ENCODE measurements at regions not wholly inside any gene's neighbourhood (a gene's known extent, or its start where the extent isn't known, plus 50 kb on each side); places are given as distances from the start of the nearest gene placed in this dataset.

GRCh38 chr7:67771846-67772605 lies 775.4 kb downstream of the TYW1 start:
- no peak for FAIRE-seq
- no peak for TF ChIP-seq POLR2A (IDR thresholded peaks at IDR 0.05; ENCODE audit: low read depth, low read length)
- no peak for DNase-seq (ENCODE audit: insufficient read length, low spot score)

GRCh38 chr7:67773081-67773480 lies 776.4 kb downstream of the TYW1 start:
- no peak for TF ChIP-seq POLR2A (IDR thresholded peaks at IDR 0.05; ENCODE audit: low read depth, low read length)
- DNase-seq (ENCODE audit: insufficient read length, low spot score) (no peak), FAIRE-seq (no peak)

DNA sequence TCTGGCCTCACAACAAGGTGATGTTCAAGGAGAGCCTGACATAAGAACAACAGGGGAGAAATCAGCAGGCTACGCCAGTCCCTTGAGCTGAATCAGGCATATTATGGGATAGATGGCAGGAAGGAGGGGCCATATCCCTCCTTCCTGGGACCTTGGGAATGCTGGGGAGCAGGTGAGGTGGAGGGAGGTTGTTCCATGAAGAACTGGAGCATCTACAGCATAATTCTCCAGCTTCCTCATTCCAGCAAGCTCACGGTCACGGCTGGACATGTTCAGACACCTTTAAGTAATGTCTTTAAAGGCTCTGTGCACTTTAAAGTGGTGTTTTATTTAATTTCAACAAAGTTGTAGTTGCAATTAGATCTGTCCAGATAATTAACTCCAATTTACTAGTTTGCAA lies 780.5 kb downstream of the TYW1 start:
- no peak for DNase-seq (ENCODE audit: insufficient read length, low spot score)
- no peak for FAIRE-seq
- no peak for TF ChIP-seq POLR2A (IDR thresholded peaks at IDR 0.05; ENCODE audit: low read depth, low read length)

- DNase-seq (ENCODE audit: insufficient read length, low spot score): no peak
Observed at GRCh38 chr7:67781841-67782240, 785.2 kb downstream of the TYW1 start.

DNA sequence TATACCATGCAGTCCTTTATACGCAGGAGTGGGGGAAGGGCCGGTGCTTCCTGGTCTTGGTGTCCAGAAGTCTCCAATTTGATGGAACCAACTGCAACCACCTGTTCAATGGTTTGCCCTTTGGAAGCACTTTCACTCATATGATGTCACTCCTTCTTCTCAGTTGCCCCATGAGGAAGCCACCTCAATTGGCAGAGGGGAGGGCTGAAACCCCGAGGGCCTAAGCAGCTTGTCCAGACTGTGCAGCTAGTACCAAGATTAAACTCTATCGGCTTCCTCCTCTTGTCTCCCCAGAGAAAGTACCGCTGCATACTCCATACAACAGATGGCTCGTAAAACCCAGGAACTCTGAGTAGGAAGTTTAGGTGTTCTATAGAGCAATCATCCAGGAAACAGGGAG lies 789.4 kb downstream of the TYW1 start:
- DNase-seq (ENCODE audit: insufficient read length, low spot score) (no peak), FAIRE-seq (no peak)
- no peak for TF ChIP-seq POLR2A (IDR thresholded peaks at IDR 0.05; ENCODE audit: low read depth, low read length)

More at GRCh38 chr7:67781841-67782240, 785.2 kb downstream of the TYW1 start:
- no peak for FAIRE-seq
- TF ChIP-seq POLR2A (IDR thresholded peaks at IDR 0.05; ENCODE audit: low read depth, low read length): no peak

DNA sequence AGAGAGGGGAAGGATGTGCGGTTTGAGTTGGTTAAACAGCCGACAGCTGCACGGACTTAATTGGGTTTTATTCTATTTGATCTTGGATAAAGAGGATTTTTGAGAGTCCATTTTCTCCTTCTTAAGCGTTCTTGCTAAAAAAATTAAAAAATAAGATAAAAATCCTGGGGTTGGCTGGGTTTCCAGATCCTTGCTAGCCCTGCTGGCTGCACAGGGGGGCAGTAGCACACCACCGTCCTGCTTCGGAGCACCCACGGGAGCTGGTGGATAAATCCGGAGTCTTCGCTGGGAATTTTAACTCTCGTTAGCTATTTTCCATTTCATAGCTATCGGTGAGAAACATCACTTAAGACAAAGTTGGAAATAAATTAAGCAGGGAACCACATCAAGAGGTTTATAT lies 792.0 kb downstream of the TYW1 start:
- DNase-seq (ENCODE audit: insufficient read length, low spot score) (no peak), FAIRE-seq (no peak)
- no peak for TF ChIP-seq POLR2A (IDR thresholded peaks at IDR 0.05; ENCODE audit: low read depth, low read length)

GRCh38 chr7:67791918-67792317 lies 795.3 kb downstream of the TYW1 start:
- FAIRE-seq: no peak
- TF ChIP-seq POLR2A (IDR thresholded peaks at IDR 0.05; ENCODE audit: low read depth, low read length): no peak
- DNase-seq (ENCODE audit: insufficient read length, low spot score): no peak

DNA sequence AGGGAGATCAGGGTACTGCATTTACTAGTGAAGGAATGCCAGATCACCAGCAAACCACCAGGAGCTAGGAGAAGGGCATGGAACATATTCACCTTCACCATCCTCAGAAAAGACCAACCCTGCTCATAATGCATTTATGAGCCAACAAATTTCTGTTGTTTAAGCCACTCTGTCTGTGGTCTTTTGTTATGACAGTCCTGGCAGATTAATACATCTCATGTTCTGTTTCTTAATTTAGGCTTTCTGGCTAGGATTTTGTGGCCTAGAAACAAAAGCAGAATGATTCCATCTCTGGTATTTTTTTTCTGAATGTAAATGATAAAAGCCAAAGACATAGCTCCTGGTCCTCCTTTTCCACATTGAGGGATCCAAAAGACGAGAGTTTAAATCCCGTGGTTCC lies 797.9 kb downstream of the TYW1 start:
- FAIRE-seq (no peak), DNase-seq (ENCODE audit: insufficient read length, low spot score) (no peak)
- TF ChIP-seq POLR2A (IDR thresholded peaks at IDR 0.05; ENCODE audit: low read depth, low read length): no peak

- no peak for TF ChIP-seq POLR2A (IDR thresholded peaks at IDR 0.05; ENCODE audit: low read depth, low read length)
- DNase-seq (ENCODE audit: insufficient read length, low spot score): no peak
- FAIRE-seq: no peak
Observed at GRCh38 chr7:67803789-67804188, 807.2 kb downstream of the TYW1 start.

DNA sequence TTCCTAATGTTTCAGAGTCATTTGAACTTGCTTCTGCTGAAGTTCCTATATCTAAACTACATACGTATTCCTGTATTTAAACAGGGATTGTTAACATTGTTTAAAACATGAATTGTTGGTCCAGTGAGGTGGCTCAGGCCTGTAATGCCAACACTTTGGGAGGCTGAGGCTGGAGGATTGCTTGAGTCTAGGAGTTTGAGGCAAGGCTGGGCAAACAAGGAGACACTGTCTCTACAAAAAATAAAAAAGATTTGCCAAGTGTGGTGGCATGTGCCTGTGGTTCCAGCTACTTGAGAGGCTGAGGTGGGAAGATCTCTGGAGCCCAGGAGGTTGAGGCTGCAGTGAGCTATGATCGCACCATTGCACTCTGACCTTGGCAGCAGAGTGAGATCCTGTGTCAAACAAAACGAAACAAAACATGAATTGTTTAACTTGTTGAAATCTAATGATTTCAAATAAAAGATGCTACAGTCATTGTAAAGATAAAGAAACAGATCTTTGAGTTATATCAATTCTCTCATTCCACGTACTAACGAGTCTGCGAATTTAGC lies 809.4 kb downstream of the TYW1 start:
- DNase-seq (ENCODE audit: insufficient read length, low spot score) (no peak), FAIRE-seq (no peak)
- TF ChIP-seq POLR2A (IDR thresholded peaks at IDR 0.05; ENCODE audit: low read depth, low read length): no peak

- FAIRE-seq: no peak
- DNase-seq (ENCODE audit: insufficient read length, low spot score): no peak
- no peak for TF ChIP-seq POLR2A (IDR thresholded peaks at IDR 0.05; ENCODE audit: low read depth, low read length)
Observed at GRCh38 chr7:67807826-67808225, 811.2 kb downstream of the TYW1 start.

GRCh38 chr7:67809586-67809985 lies 813.0 kb downstream of the TYW1 start:
- FAIRE-seq (no peak), DNase-seq (ENCODE audit: insufficient read length, low spot score) (no peak)
- TF ChIP-seq POLR2A (IDR thresholded peaks at IDR 0.05; ENCODE audit: low read depth, low read length): no peak

DNA sequence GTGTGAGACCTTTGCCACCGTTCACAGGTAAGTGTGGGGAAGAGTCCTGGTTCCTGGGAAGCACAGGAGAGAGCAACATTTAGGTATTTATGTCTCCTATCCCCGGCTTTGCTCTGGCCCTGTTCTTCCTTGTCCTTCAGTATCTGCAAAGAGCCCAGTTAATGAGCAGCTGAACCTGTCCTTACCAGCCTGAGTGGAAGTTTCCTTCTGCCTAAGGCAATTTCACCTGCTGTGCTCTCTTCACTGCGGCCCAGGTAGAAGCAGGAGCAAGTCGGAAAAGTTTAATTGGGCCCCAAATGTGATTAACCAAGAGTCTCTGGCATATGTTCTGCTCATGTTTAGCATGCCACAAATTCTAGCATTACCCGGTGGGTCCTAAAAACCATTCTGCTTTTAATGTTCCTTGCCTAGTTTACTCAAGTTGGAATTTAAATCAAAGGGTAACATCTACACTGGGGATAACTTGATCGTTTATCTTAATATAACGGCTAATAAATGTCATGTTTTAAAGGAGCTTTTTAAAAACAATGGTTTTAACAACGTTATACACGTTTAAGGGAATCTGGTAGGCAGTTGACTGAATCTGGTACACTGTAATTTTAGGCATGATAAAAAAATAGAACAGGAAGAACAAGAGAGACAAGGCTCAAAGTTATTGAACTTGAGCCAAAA lies 817.1 kb downstream of the TYW1 start:
- TF ChIP-seq POLR2A (IDR thresholded peaks at IDR 0.05; ENCODE audit: low read depth, low read length): no peak
- FAIRE-seq (no peak), DNase-seq (ENCODE audit: insufficient read length, low spot score) (no peak)

DNA sequence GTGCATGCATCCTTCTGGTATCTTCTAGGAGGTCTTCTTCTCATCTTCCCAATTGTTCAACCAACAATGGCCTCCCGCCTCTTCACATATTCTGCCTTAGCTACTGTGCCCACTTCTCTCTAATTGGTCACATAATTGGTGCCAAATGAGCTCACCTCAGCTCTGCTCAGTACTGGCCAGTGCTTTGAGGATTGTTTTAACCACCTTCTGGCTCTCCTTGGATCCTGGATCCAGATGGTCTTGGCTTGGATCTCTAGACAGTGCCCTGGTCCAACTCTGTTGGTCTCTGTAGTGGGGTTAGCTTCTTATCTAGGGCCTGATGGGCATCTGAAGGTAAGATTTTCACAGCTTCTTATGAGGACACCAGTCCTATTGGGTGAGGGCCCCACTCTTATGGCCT lies 820.8 kb downstream of the TYW1 start:
- FAIRE-seq (no peak), DNase-seq (ENCODE audit: insufficient read length, low spot score) (no peak)
- no peak for TF ChIP-seq POLR2A (IDR thresholded peaks at IDR 0.05; ENCODE audit: low read depth, low read length)

- FAIRE-seq (no peak), DNase-seq (ENCODE audit: insufficient read length, low spot score) (peak; percentile 23)
- TF ChIP-seq POLR2A (IDR thresholded peaks at IDR 0.05; ENCODE audit: low read depth, low read length): no peak
Observed at GRCh38 chr7:67821116-67821515, 824.5 kb downstream of the TYW1 start.

All from H54 (cell line).